ENCODE measurements at regions not wholly inside any gene's neighbourhood (a gene's known extent, or its start where the extent isn't known, plus 50 kb on each side); places are given as distances from the start of the nearest gene placed in this dataset.

DNA sequence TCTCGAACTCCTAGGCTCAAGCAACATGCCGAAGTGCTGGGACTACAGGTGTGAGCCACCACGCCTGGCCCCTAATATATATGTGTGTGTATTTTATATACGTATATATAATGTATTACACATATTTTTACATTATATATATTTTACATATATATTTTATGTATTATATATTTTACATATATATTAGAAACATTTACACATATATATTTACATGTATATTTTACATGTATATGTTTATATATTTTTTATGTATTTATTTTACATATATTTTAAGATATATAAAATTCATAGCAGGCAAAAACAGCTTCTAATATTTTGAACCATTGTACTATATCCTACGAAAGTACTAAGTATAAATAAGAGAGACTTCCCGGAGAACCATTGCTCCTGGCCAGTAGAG, 455.1 kb downstream of the XYLT1 start:
- no peak for TF ChIP-seq CTCF (IDR thresholded peaks at IDR 0.05)
- DNase-seq (ENCODE audit: low spot score), result no peak
- H3K27ac ChIP-seq, result no peak overlapping the region
- H3K4me3 ChIP-seq, result no peak overlapping the region

DNA sequence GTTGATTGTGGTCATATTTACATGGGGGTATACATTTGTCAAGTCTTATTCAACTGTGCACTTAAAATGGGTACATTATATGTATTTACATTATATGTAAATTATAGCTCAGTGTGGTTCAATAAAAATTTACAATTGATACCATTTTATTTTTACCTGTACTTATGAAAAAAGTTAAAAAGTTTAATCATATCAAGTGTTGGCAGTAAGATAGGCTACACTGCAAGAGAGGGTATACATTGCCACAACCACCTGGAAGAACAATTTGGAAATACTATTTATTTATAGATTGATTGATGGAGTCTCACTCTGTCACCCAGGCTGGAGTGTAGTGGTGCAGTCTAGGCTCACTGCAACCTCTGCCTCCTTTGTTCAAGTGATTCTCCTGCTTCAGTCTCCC, 453.3 kb downstream of the XYLT1 start:
- TF ChIP-seq CTCF (IDR thresholded peaks at IDR 0.05), result no peak
- no peak for DNase-seq (ENCODE audit: low spot score)
- Histone ChIP-seq H3K4me3 (no peak overlapping the region), H3K27ac (no peak overlapping the region)

GRCh38 chr16:17018585-17018939, 452.2 kb downstream of the XYLT1 start:
- Histone ChIP-seq H3K4me3 (no peak overlapping the region), H3K27ac (no peak overlapping the region)
- no peak for TF ChIP-seq CTCF (IDR thresholded peaks at IDR 0.05)
- no peak for DNase-seq (ENCODE audit: low spot score)

DNA sequence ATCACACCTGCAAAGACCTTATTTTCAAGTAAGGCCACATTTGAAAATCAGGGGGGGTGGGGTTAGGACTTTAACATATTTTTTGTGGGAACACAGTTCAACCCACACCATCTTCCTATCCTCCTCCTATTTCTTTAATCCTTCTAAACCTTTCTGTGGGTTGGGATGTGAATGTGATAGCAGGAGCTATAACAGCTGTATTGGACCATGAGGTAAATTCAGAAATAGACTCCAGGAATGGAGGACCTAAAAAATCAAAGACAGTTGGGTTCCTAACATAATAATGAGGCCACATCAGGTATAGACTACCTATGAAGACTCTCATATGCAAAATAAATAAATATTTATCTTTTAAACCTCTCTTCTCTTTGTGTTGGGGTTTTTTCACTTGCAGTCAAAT, 451.4 kb downstream of the XYLT1 start:
- H3K27ac ChIP-seq, result no peak overlapping the region
- TF ChIP-seq CTCF (IDR thresholded peaks at IDR 0.05), result no peak
- H3K4me3 ChIP-seq, result no peak overlapping the region
- DNase-seq (ENCODE audit: low spot score), result no peak

GRCh38 chr16:17023606-17024005, 447.2 kb downstream of the XYLT1 start:
- TF ChIP-seq CTCF (IDR thresholded peaks at IDR 0.05), result no peak
- H3K4me3 ChIP-seq, result no peak overlapping the region

DNA sequence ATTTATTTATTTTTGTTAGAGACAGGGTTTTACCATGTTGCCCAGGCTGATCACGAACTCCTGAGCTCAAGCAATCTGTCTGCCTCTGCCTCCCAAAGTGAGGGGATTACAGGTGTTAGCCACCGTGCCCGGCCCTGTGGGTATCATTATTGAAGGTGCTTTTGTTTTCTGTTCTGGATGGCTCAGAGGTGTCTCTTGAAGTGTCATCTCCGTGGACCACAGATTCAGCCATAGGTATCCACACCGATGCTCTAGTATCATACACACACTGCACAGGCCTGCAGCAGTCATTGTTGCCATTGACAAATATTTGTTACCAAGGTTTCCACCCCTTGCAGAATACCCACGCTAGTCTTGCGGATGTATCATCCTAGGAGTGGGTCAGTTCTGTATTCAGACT, 446.2 kb downstream of the XYLT1 start:
- Histone ChIP-seq H3K27ac (no peak overlapping the region), H3K4me3 (no peak overlapping the region)
- TF ChIP-seq CTCF (IDR thresholded peaks at IDR 0.05), result no peak
- DNase-seq (ENCODE audit: low spot score), result no peak

More at GRCh38 chr16:17023606-17024005, 447.2 kb downstream of the XYLT1 start:
- no peak overlapping the region for H3K27ac ChIP-seq
- no peak for DNase-seq (ENCODE audit: low spot score)

DNA sequence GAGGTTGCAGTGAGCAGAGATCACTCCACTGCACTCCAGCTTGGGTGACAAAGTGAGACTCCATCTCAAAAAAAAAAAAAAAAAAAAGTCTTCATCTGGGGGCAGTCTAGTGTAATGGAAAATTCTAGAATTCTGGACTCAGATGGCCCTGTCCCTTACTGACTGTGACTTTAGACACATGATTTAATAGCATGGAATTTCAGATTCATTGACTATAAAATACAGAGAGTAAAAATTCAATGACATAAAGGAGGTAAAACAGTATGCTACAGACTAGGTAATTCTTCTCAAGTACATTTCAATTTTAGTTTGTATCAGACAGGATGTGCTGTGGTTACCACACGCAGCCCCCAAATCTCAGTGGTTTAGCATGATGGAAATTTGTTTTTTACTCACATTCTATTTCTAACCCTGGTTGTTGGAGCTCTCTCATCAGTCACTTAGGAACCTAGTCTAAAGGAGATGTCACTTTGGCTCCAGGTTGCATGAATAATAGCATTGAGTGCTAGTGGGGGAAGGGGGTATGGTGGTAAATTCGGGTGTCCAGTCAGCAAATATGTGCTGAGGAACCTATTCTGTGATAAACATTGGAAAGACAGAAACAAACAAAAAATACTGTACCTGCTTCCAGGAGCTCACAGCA, 444.0 kb downstream of the XYLT1 start:
- Histone ChIP-seq H3K4me3 (no peak overlapping the region), H3K27ac (no peak overlapping the region)
- no peak for DNase-seq (ENCODE audit: low spot score)
- no peak for TF ChIP-seq CTCF (IDR thresholded peaks at IDR 0.05)

Measured in coronary artery (tissue), 2 donors.